CD4-positive, alpha-beta T cell (primary cell): ENCODE measurements at regions not wholly inside any gene's neighbourhood (a gene's known extent, or its start where the extent isn't known, plus 50 kb on each side); places are given as distances from the start of the nearest gene placed in this dataset.

Experiments used
- ATAC-seq: fragments of 200-7000 bp; cut with Tn5 transposase; one replicate; pipeline ENCODE4 v1.10.0; 2022; ENCODE audit warnings: mild to moderate bottlenecking; ENCODE audit not compliant: poor library complexity
- CTCF ChIA-PET: fragments of 350-600 bp; sonication (Branson Sonifier 250); formaldehyde crosslinking; loops from one replicate; lab custom pipeline; 2021; ENCODE audit warnings: antibody characterized with exemption, inconsistent platforms; lab: Charles Lee
- POLR2A ChIA-PET: fragments of 350-600 bp; sonication (Branson Sonifier 250); formaldehyde crosslinking; loops from one replicate; lab custom pipeline; 2021; ENCODE audit warnings: antibody characterized with exemption, inconsistent platforms; lab: Charles Lee
- DNase-seq, 14 experiments: peaks; one replicate each; pipeline ENCODE4 v3.0.0-alpha.2; 2013 to 2020; ENCODE audit warnings: mixed read lengths in 2 of 14
- H3K27ac ChIP-seq, 2 donors: one replicate each; pipeline versions ENCODE4 v1.5.1 to v1.7.0; 2013; ENCODE audit warnings: low read length in 2 of 2, low read depth in 1 of 2, mild to moderate bottlenecking in 1 of 2
- H3K27me3 ChIP-seq, 2 experiments: 1 replicate in 1 of 2; 2 replicates in 1 of 2; pipeline versions ENCODE4 v1.6.1 to v1.7.0; 2013; ENCODE audit warnings: low read length in 2 of 2, control low read depth in 1 of 2, mild to moderate bottlenecking in 1 of 2, moderate library complexity in 1 of 2; ENCODE audit not compliant: insufficient read depth in 2 of 2, control insufficient read depth in 1 of 2
- H3K36me3 ChIP-seq: one replicate; pipeline ENCODE4 v1.6.1; 2013; ENCODE audit warnings: low read length, control low read depth; ENCODE audit not compliant: insufficient read depth
- H3K4me1 ChIP-seq: one replicate; pipeline ENCODE4 v1.6.1; 2013; ENCODE audit warnings: low read length, control low read depth; ENCODE audit not compliant: insufficient read depth
- H3K4me3 ChIP-seq: one replicate; pipeline ENCODE4 v1.5.1; 2013; ENCODE audit warnings: mild to moderate bottlenecking, low read length, moderate library complexity
- H3K9me3 ChIP-seq, 2 experiments: 1 replicate in 1 of 2; 2 replicates in 1 of 2; pipeline versions ENCODE4 v1.6.1 to v1.7.0; 2013; ENCODE audit warnings: low read length in 2 of 2, mild to moderate bottlenecking in 2 of 2, control low read depth in 1 of 2, moderate library complexity in 1 of 2; ENCODE audit not compliant: control insufficient read depth in 1 of 2, insufficient read depth in 1 of 2
- H3K27ac Mint-ChIP-seq: one replicate; pipeline ENCODE4 v1.8.0; 2020; ENCODE audit warnings: mixed read lengths
- H3K27me3 Mint-ChIP-seq: one replicate; pipeline ENCODE4 v1.8.0; 2021; ENCODE audit warnings: mixed read lengths
- H3K36me3 Mint-ChIP-seq: one replicate; pipeline ENCODE4 v1.8.0; 2021; ENCODE audit warnings: low read depth, mixed read lengths
- H3K4me1 Mint-ChIP-seq: one replicate; pipeline ENCODE4 v1.8.0; 2021; ENCODE audit warnings: low read depth, mixed read lengths
- H3K4me3 Mint-ChIP-seq: one replicate; pipeline ENCODE4 v1.8.0; 2020; ENCODE audit warnings: mild to moderate bottlenecking, mixed read lengths
- H3K9me3 Mint-ChIP-seq: one replicate; pipeline ENCODE4 v1.8.0; 2020; ENCODE audit warnings: mixed read lengths
- intact Hi-C, 2 experiments: fragments of 100-400 bp; cut with DNase I in 1 of 2; cut with micrococcal nuclease in 1 of 2; formaldehyde crosslinking; loops; one replicate each; pipeline versions ENCODE4 v1.15.1 to v1.9.0; 2023 to 2025; cut with DNase I, micrococcal nuclease
- TF ChIP-seq, protein P1 (sequence below): fragments of 200-600 bp; IDR thresholded peaks from one replicate; pipeline ENCODE4 v1.8.0; 2022; ENCODE audit warnings: antibody characterized with exemption, mild to moderate bottlenecking

DNA sequence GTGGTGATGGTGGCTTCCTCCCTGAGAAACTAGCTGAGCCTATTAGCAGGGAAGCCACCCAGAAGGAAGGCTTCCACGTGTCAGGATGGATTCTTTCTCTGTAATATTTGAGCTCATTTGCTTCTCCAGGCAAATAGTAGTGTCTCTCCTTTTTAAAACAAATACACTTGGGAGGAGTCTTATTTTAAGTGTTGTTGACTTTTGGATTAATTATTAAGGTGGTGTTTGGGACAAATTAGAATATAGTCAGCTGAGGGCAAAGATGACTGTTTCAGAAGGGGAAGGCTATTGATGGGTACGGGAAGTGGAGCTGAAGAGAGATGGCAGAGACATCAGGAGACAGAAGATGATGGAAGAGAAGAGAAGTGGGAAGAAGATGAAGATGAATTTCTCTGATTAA is 119.8 kb upstream of the PHACTR1 start:
- intact Hi-C loops, result no loop called here
- H3K9me3 Mint-ChIP-seq, result no peaks in the 10 kb centered on the region
- H3K4me1 Mint-ChIP-seq, result no peaks in the 10 kb centered on the region
- Histone ChIP-seq H3K36me3 (no peaks in the 10 kb centered on the region), H3K27me3 (peaks cover 0 to 7% of the 10 kb centered on the region in 2 experiments), H3K27ac (no peak overlapping the region), H3K4me3 (no peak overlapping the region), H3K9me3 (no peaks in the 10 kb centered on the region), H3K4me1 (no peaks in the 10 kb centered on the region)
- no peaks in the 10 kb centered on the region for H3K36me3 Mint-ChIP-seq
- DNase-seq (no peak), ATAC-seq (no peak)
- TF ChIP-seq, protein P1, sequence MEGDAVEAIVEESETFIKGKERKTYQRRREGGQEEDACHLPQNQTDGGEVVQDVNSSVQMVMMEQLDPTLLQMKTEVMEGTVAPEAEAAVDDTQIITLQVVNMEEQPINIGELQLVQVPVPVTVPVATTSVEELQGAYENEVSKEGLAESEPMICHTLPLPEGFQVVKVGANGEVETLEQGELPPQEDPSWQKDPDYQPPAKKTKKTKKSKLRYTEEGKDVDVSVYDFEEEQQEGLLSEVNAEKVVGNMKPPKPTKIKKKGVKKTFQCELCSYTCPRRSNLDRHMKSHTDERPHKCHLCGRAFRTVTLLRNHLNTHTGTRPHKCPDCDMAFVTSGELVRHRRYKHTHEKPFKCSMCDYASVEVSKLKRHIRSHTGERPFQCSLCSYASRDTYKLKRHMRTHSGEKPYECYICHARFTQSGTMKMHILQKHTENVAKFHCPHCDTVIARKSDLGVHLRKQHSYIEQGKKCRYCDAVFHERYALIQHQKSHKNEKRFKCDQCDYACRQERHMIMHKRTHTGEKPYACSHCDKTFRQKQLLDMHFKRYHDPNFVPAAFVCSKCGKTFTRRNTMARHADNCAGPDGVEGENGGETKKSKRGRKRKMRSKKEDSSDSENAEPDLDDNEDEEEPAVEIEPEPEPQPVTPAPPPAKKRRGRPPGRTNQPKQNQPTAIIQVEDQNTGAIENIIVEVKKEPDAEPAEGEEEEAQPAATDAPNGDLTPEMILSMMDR, result no peak
- H3K4me3 Mint-ChIP-seq, result no peak overlapping the region
- ChIA-PET POLR2A (no interaction called here), CTCF (no interaction called here)
- peaks cover 7% of the 10 kb centered on the region for H3K27me3 Mint-ChIP-seq
- no peak overlapping the region for H3K27ac Mint-ChIP-seq

DNA sequence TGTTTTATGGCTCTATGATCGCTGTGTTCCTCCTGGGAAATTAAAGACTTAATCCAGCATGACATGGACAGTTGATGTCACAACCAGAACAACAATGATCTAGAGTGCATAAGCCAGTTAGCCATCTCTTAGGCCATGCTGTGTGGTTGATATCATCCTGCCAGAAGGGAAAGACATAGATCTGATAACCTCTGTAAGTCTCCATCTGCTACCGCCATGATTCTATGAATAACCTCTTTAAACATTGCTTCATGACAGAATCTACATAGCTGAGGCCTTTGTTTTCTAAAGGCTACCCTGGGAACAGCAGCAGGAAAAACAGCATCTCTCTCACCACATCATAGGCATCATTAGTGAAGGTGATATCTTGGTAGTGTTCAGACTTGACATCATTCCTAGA is 117.6 kb upstream of the PHACTR1 start:
- peaks cover 0 to 16% of the 10 kb centered on the region in 2 experiments for H3K27me3 ChIP-seq
- no peak overlapping the region for H3K27ac Mint-ChIP-seq
- H3K27ac ChIP-seq, result no peak overlapping the region
- H3K4me1 Mint-ChIP-seq, result no peaks in the 10 kb centered on the region
- H3K4me3 ChIP-seq, result no peak overlapping the region
- H3K9me3 ChIP-seq, result no peaks in the 10 kb centered on the region
- no peak for ATAC-seq
- ChIA-PET POLR2A (no interaction called here), CTCF (no interaction called here)
- no peak for DNase-seq
- H3K36me3 ChIP-seq, result no peaks in the 10 kb centered on the region
- no peaks in the 10 kb centered on the region for H3K36me3 Mint-ChIP-seq
- H3K27me3 Mint-ChIP-seq, result peaks cover 11% of the 10 kb centered on the region
- intact Hi-C loops, result no loop called here
- H3K4me1 ChIP-seq, result no peaks in the 10 kb centered on the region
- H3K4me3 Mint-ChIP-seq, result no peak overlapping the region
- H3K9me3 Mint-ChIP-seq, result no peaks in the 10 kb centered on the region
- TF ChIP-seq, protein P1, result no peak

DNA sequence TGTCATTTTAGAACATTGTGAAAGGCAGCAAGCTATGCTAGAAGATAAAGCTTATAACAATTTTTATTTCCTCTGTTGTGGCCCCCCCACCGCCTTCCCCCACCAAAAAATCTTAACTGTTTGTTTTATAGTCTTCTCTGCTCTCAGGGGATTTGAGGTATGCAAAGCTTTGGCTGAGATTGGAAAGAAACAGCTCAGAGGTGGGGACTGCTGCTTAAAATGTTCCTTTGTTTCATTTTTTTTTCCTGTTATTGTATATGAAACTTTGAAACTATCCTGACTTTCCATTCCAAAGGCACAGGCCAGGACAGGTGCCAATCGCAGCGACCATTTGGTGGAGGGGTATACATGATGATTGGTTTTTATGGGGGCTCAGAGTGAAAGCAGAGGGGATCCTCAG is 114.7 kb upstream of the PHACTR1 start:
- no peak overlapping the region for H3K4me3 Mint-ChIP-seq
- H3K27me3 ChIP-seq, result peaks cover 0 to 9% of the 10 kb centered on the region in 2 experiments
- no peaks in the 10 kb centered on the region for H3K4me1 Mint-ChIP-seq
- intact Hi-C loops, result loop anchor here in 1 of 2 experiments (5.0 kb wide), 1 partner anchor 1015 kb away; no protein-coding TSS in a partner anchor
- H3K27ac ChIP-seq, result no peak overlapping the region
- no peaks in the 10 kb centered on the region for H3K9me3 Mint-ChIP-seq
- CTCF ChIA-PET, result no interaction called here
- DNase-seq (no peak), ATAC-seq (no peak)
- TF ChIP-seq, protein P1, result no peak
- POLR2A ChIA-PET, result no interaction called here
- H3K9me3 ChIP-seq, result no peaks in the 10 kb centered on the region
- H3K4me3 ChIP-seq, result no peak overlapping the region
- H3K36me3 Mint-ChIP-seq, result no peaks in the 10 kb centered on the region
- H3K4me1 ChIP-seq, result no peaks in the 10 kb centered on the region
- H3K36me3 ChIP-seq, result no peaks in the 10 kb centered on the region
- H3K27me3 Mint-ChIP-seq, result peaks cover 17% of the 10 kb centered on the region
- no peak overlapping the region for H3K27ac Mint-ChIP-seq
